Stimulated activated CD8-positive, alpha-beta memory T cell treated with anti-CD3 and anti-CD28 coated beads, Interleukin-12 subunit alpha, Interleukin-12 subunit beta, amount 100 ng/mL, for 4 hours (primary cell): ENCODE measurements at regions not wholly inside any gene's neighbourhood (a gene's known extent, or its start where the extent isn't known, plus 50 kb on each side); places are given as distances from the start of the nearest gene placed in this dataset.
A peak's percentile ranks its signal among the peaks of the same experiment; 100 is the strongest.

Experiments used
- DNase-seq: peaks from one replicate; pipeline ENCODE4 v3.0.0-alpha.2; 2020; ENCODE audit warnings: low read depth

- DNase-seq = no peak
Measured at GRCh38 chr1:168455764-168456163, 88.0 kb downstream of the XCL2 start.

GRCh38 chr1:168454211-168454815, 89.5 kb downstream of the XCL2 start:
- DNase-seq = no peak

DNA sequence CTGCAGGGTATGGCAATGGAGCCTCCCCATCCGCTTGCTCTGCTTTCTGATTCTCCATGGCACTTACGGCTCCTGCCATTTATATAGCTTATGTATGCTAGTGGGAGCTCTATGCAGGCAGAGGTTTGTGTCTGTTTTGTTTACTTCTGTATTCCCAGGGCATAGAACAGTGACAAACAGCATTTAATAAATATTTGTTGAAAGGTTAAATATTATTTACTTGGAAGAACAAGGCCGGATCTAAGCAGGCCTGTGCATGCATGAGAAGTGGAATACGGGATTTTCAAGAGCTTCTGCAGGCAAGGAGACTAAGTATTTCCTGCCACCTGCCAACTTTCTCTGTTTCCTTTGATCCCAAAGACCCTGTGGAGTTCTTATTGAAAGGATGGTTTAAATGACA, 90.7 kb downstream of the XCL2 start:
- DNase-seq = no peak

DNA sequence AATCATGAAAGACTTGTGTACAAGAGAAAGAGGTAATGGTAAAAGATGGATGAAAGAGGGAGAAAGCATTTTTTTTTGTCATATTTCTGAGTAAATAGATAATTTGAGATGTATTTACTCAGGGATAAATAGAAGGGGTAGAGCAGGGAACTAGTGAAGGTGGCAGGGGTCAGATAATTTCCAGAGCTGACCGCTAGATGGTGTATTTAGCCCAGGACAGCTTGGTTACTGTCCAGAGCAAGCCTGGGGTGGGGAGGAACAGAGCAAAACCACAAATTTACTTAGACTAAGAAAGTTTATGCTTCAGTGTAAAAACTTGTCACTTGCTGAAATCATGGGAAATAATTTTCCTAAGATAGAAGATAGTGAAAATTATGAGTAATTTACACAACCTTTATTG, 91.5 kb downstream of the XCL2 start:
- no peak for DNase-seq

- DNase-seq = no peak
Measured at GRCh38 chr1:168447871-168448270, 95.9 kb downstream of the XCL2 start.

GRCh38 chr1:168446081-168446480, 97.7 kb downstream of the XCL2 start:
- no peak for DNase-seq

DNA sequence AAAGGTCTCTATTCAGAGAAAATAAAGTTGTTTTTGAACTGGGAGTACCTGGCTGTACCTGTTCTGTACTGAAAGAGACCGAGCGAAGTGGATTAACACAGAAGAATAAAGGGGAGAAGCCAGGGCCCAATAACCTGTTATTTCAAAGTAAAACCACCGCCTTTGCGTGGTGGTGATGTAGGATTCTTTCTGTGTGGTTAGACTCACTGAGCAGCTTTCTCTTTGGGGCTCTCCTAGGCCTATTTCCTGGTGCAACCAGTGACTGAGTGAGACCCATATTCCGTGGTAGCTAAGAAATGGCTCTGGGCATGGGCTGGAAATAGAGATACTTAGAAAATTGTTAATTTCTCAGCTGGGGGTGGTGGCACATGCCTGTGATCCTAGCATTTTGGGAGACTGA, 99.9 kb downstream of the XCL2 start:
- DNase-seq = no peak

- no peak for DNase-seq
Measured at GRCh38 chr1:168443356-168443755, 100.4 kb downstream of the XCL2 start.

GRCh38 chr1:168442931-168443330, 100.9 kb downstream of the XCL2 start:
- no peak for DNase-seq

DNA sequence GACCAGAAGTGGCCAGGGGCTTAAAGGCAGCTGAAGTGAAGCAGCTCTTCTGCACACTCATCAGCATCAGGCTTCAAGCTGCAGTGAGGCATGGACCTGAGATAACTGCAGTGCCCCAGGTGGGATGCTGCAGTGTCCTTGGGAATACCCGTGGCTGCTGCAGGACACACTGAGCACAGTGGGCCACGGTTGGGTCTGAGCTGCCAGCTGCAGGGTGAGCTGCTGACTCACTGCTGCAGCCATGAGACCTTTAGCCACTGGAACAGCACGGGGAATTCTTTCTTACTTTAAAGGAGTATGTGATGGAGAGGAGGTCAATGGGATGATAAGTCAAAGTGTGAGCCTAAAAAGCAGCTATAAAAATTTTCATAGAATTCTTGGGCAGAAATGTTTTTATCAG, 102.1 kb downstream of the XCL2 start:
- no peak for DNase-seq

DNA sequence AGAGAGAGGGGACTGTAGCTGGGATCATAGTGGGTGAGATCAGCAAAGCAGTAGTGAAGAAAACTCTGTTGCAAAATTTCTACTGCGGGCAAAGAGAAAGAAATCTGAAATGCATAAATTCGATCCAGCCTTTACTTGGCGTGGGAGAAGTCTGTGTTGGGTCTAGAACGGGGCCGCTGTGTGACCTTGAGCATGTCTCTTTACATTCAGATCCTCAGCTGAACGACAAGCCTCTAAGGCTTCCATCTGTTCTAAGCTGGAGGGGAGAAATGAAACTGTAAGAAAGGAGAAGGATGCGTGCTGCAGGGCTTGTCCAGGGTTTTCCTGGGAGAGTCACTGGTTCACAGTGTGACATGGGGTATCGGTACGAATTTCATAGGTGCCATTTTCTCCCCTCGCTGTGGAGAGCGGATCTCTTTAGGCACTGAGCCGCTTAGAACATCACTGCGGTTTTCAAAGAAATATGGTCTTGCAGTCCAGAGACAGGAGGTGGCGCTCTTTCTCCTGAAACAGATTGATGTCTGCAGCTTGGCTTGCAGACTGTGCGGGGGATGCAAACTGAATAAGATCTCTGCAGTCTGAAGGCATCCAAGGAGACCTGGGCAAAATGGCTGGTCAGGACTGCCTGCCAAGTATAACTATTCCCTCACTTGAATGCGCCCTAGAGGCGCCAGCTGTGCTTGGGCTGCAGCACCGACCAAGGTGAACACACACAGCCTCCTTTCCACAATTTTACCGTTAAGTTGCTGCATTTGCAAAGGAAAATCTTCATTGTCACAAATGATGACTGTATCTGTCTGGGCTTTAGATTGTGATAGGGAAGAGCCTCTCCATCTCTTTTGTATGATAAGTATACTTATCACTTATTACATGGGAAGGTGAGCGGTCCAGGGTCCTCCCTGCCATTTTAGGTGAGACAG, 104.1 kb downstream of the XCL2 start:
- DNase-seq = peak; percentile 63

GRCh38 chr1:168438626-168439025, 105.2 kb downstream of the XCL2 start:
- DNase-seq = no peak

DNA sequence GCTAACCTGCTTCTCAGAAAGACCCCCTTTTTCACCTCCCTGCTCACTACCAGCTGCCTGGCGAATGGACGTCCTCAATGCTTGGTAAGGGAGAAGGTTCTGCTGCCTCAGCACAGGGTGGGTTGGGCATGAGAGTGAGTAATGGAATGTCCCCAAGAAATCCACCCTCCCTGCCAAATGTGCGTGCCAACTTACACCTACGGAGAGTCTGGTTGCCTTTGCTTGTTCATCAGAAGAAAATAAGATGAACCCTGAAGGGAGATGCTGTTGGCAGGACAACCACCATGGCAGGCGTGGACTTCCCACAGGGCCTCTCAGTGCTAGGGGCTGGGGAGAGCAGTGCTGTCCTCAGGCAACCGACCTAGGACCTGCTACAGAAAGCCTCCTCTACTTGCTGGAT, 106.0 kb downstream of the XCL2 start:
- DNase-seq = no peak

DNA sequence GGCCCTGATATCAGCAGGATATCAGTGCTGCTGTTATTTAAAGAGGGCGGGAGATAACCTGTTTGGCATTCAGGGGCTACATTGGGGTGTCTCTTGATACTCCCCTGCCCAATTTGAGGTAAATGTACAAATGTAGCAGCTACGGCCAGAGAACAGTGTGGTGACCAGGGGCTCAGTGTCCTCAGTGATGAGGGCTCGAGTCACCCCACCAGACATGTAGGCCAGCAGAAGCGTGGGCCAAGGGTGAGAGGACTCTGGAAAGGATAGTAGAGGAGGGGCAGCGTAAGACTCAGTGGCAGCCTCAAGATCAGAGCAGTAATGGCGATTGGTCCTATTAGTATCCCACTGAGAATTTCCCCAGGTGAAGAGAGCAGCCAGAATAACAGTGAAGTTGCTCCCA, 108.4 kb downstream of the XCL2 start:
- no peak for DNase-seq

DNA sequence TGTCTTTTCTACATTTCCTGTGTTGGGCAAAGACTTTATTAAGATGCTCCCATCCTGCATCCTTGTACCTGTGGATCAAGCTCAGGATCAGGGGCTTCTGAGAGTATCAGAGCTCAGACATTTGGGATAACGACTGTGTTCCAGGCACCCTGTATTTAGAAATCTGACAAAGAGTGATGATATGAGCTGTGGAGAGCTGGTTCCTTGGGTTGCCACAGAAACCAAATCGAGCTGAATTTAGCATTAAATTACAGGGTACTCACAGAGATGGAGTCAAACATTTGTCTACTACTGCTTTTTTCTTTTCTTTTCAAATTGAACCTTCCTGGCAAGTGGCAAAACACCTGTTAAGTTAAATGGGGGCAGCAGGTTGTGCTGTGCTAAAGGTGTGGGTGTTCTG, 110.6 kb downstream of the XCL2 start:
- DNase-seq = no peak

DNA sequence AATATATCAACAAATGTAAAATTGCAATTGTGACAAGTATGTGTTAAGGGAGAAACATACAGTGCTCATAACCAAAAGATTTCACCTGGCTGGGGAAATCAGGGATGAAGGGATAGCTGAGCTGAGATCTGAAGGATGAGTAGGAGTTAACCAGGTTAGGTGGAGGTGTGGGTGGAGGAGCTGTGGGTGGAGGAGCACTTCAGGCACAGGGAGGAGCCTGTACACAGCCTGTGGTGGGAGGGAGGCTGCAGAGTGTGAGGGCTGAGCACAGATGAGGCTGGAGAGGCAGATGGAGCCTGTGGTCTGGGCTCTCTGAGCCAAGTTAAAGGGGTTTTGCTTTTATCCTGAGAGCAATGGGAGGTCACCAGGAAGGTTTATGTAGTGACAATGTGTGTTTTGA, 111.9 kb downstream of the XCL2 start:
- no peak for DNase-seq

DNA sequence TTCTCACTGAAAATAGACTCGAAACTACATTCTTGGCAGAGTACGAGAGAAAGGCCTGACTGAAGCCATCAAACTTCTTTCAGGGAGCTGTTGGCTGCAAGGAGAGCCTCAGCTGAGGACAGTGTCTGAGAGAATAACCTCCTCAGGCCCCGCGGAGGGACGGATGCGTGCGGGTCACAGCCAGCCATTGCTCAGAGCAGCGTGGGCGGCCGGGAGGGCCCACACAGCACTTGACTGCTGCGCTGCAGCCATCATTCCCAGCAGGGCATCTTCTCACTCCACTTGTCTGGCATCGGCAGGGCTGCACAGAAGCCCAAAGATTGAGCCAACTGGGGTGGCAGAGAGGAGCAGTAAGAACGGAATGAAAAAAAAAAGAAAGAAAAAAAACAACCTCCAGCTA, 113.5 kb downstream of the XCL2 start:
- no peak for DNase-seq

- no peak for DNase-seq
Measured at GRCh38 chr1:168428063-168428731, 115.6 kb downstream of the XCL2 start.

DNA sequence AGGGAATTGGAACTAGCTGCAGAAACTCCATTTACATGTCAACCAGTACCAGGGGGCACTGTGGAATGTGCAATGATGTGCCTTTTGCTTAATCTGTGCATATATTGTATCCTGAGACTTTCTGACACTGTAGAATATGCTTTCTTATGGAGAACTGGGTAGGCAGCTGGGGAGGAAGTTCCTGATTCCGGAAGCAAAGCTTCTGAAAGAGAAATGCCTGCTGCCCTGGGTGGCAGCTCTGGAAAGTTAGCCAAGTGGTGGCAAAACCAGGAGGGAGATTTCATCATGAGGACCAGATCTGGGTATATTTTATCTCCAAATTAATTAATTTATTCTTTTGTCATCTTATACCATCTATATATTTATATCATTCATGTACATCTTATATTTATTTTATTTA, 116.7 kb downstream of the XCL2 start:
- DNase-seq = no peak

DNA sequence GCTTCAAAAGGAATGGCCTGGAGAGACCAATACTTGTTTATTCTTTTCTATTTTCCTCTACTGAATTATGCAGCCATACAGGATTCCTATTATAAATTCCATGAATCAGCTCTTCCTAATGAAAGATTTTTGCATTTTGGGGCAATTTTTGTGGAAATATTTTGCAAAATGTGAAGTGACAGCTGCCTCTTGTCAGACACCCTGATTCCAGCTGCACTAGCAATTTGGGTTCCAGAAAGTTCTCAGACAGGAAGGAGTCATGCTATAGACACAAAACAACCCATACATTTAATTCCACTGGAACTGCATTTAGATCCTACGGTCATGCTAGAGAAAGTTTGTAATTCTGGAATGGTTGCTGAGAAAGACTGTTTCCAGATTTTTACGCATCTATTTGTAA, 119.5 kb downstream of the XCL2 start:
- no peak for DNase-seq

GRCh38 chr1:168422203-168422847, 121.5 kb downstream of the XCL2 start:
- DNase-seq = no peak

- no peak for DNase-seq
Measured at GRCh38 chr1:168421399-168422004, 122.3 kb downstream of the XCL2 start.
